Prostate gland (tissue), 2 donors: ENCODE measurements at regions not wholly inside any gene's neighbourhood (a gene's known extent, or its start where the extent isn't known, plus 50 kb on each side); places are given as distances from the start of the nearest gene placed in this dataset.

Experiments used
- POLR2AphosphoS5 ChIP-seq: sonication (generic); formaldehyde crosslinking; IDR thresholded peaks from one replicate; pipeline ENCODE4 v1.6.1; 2017; ENCODE audit warnings: antibody characterized with exemption
- TF ChIP-seq, protein P1 (sequence below), 4 experiments: fragments of 200-600 bp in 2 of 4; fragments of 450-650 bp in 2 of 4; sonication (generic) in 2 of 4; IDR thresholded peaks; 1 replicate in 3 of 4; 2 replicates in 1 of 4; pipeline ENCODE4 v1.5.1; 2016 to 2019; ENCODE audit warnings: antibody characterized with exemption in 4 of 4, mild to moderate bottlenecking in 2 of 4, moderate library complexity in 2 of 4

- TF ChIP-seq, protein P1, sequence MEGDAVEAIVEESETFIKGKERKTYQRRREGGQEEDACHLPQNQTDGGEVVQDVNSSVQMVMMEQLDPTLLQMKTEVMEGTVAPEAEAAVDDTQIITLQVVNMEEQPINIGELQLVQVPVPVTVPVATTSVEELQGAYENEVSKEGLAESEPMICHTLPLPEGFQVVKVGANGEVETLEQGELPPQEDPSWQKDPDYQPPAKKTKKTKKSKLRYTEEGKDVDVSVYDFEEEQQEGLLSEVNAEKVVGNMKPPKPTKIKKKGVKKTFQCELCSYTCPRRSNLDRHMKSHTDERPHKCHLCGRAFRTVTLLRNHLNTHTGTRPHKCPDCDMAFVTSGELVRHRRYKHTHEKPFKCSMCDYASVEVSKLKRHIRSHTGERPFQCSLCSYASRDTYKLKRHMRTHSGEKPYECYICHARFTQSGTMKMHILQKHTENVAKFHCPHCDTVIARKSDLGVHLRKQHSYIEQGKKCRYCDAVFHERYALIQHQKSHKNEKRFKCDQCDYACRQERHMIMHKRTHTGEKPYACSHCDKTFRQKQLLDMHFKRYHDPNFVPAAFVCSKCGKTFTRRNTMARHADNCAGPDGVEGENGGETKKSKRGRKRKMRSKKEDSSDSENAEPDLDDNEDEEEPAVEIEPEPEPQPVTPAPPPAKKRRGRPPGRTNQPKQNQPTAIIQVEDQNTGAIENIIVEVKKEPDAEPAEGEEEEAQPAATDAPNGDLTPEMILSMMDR (IDR thresholded peaks at IDR 0.05), result peak in 2 of 4 experiments; percentile 18 to 21
- TF ChIP-seq POLR2AphosphoS5, result no peak
Observed at GRCh38 chr20:22248051-22248667, 336.2 kb downstream of the FOXA2 start.
